Keratinocyte (primary cell): ENCODE measurements at regions not wholly inside any gene's neighbourhood (a gene's known extent, or its start where the extent isn't known, plus 50 kb on each side); places are given as distances from the start of the nearest gene placed in this dataset.

Experiments used
- DNase-seq: peaks from one replicate; pipeline ENCODE4 v3.0.0-alpha.2; 2011; ENCODE audit warnings: low read depth, missing footprints, low spot score
- FAIRE-seq: peaks from 2 replicates; lab custom pipeline; 2011; peaks lifted over from hg19 to GRCh38; lab: Jason Lieb, UNC
- H2AFZ ChIP-seq: 2 replicates; pipeline ENCODE4 v1.6.0; 2012; ENCODE audit warnings: low read length, control low read depth, inconsistent platforms; ENCODE audit not compliant: control insufficient read depth
- H3K27ac ChIP-seq: 2 replicates; pipeline ENCODE4 v1.5.1; 2011; ENCODE audit warnings: low read length; ENCODE audit not compliant: control insufficient read depth, insufficient read depth
- H3K27me3 ChIP-seq: 3 replicates; pipeline ENCODE4 v1.6.0; 2011; ENCODE audit warnings: low read length; ENCODE audit not compliant: control insufficient read depth, insufficient read depth; ENCODE audit errors: extremely low read depth
- H3K36me3 ChIP-seq, 2 experiments: 2 replicates in 1 of 2; 3 replicates in 1 of 2; pipeline ENCODE4 v1.5.1; 2011; ENCODE audit warnings: low read length in 2 of 2, mild to moderate bottlenecking in 1 of 2; ENCODE audit not compliant: control insufficient read depth in 2 of 2, insufficient read depth in 2 of 2; ENCODE audit errors: extremely low read depth in 1 of 2
- H3K4me1 ChIP-seq: 3 replicates; pipeline ENCODE4 v1.5.1; 2011; ENCODE audit warnings: low read length; ENCODE audit not compliant: control insufficient read depth, insufficient read depth; ENCODE audit errors: extremely low read depth
- H3K4me2 ChIP-seq: 3 replicates; pipeline ENCODE4 v1.6.0; 2011; ENCODE audit warnings: low read depth, low read length; ENCODE audit not compliant: control insufficient read depth, insufficient read depth; ENCODE audit errors: extremely low read depth
- H3K4me3 ChIP-seq, 3 experiments: fragments of 200-600 bp in 1 of 3; sonication (generic) in 1 of 3; 2 replicates in 2 of 3; 3 replicates in 1 of 3; pipeline ENCODE4 v1.5.1; 2011 to 2016; ENCODE audit warnings: low read length in 3 of 3, mild to moderate bottlenecking in 3 of 3, control low read depth in 2 of 3, inconsistent platforms in 1 of 3, low read depth in 1 of 3, mixed read lengths in 1 of 3, mixed run types in 1 of 3, moderate library complexity in 1 of 3; ENCODE audit not compliant: control insufficient read depth in 2 of 3, insufficient read depth in 2 of 3; ENCODE audit errors: extremely low read depth in 1 of 3
- H3K79me2 ChIP-seq: 2 replicates; pipeline ENCODE4 v1.6.0; 2012; ENCODE audit warnings: low read length; ENCODE audit not compliant: control insufficient read depth, insufficient read depth
- H3K9ac ChIP-seq: 3 replicates; pipeline ENCODE4 v1.6.0; 2011; ENCODE audit warnings: low read length; ENCODE audit not compliant: control insufficient read depth, insufficient read depth; ENCODE audit errors: extremely low read depth
- H3K9me1 ChIP-seq: 3 replicates; pipeline ENCODE4 v1.6.0; 2011; ENCODE audit warnings: low read length; ENCODE audit not compliant: control insufficient read depth, insufficient read depth; ENCODE audit errors: extremely low read depth
- H3K9me3 ChIP-seq: 2 replicates; pipeline ENCODE4 v1.5.1; 2012; ENCODE audit warnings: low read depth, low read length; ENCODE audit not compliant: control insufficient read depth
- H4K20me1 ChIP-seq: 3 replicates; pipeline ENCODE4 v1.6.0; 2011; ENCODE audit warnings: low read length; ENCODE audit not compliant: control insufficient read depth, insufficient read depth; ENCODE audit errors: extremely low read depth
- EZH2 ChIP-seq: IDR thresholded peaks from one replicate; pipeline ENCODE4 v1.6.1; 2012; ENCODE audit warnings: inconsistent platforms, mild to moderate bottlenecking, low read length, moderate library complexity
- dilution Hi-C: fragments of 300-500 bp; cut with MboI; formaldehyde crosslinking; loops from one replicate; pipeline ENCODE4 v1.7.0; 2020; ENCODE audit warnings: low sequenced_read_pairs; ENCODE audit not compliant: extremely low pct_ligation_motif_present
- TF ChIP-seq, protein P1 (sequence below), 3 experiments: IDR thresholded peaks in 1 of 3; conservative IDR thresholded peaks in 1 of 3; optimal IDR thresholded peaks in 1 of 3; 2 replicates in 2 of 3; 3 replicates in 1 of 3; pipeline versions ENCODE3 to v1.5.1; 2011; ENCODE audit warnings: low read length in 3 of 3, mild to moderate bottlenecking in 3 of 3, moderate library complexity in 2 of 3, control low read depth in 1 of 3, inconsistent platforms in 1 of 3; ENCODE audit not compliant: insufficient read depth in 2 of 3; ENCODE audit errors: extremely low read depth in 1 of 3

DNA sequence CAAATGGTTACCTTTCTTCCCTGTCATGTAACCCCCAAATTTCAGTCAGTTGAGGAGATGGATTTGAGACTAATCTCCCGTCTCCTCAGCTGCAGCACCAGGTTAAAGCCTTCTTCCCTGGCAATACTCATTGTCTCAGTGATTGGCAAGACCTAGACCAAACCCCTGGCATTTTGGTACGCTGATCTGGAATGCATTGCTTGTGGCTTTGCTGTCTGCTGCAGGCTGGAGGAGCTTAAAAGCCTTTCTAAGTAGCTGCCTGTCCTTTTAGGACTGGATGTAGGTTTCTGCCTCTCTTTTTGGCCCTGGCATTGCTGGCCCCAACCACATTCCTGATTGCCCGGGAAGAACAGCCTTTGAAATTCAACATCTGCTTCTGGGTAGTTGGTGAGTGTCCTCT is 729.6 kb upstream of the GJE1 start:
- no peak for TF ChIP-seq EZH2
- TF ChIP-seq, protein P1, sequence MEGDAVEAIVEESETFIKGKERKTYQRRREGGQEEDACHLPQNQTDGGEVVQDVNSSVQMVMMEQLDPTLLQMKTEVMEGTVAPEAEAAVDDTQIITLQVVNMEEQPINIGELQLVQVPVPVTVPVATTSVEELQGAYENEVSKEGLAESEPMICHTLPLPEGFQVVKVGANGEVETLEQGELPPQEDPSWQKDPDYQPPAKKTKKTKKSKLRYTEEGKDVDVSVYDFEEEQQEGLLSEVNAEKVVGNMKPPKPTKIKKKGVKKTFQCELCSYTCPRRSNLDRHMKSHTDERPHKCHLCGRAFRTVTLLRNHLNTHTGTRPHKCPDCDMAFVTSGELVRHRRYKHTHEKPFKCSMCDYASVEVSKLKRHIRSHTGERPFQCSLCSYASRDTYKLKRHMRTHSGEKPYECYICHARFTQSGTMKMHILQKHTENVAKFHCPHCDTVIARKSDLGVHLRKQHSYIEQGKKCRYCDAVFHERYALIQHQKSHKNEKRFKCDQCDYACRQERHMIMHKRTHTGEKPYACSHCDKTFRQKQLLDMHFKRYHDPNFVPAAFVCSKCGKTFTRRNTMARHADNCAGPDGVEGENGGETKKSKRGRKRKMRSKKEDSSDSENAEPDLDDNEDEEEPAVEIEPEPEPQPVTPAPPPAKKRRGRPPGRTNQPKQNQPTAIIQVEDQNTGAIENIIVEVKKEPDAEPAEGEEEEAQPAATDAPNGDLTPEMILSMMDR (optimal IDR thresholded peaks at IDR 0.05 in 1 of 3, IDR thresholded peaks at IDR 0.05 in 1 of 3, conservative IDR thresholded peaks at IDR 0.05 in 1 of 3; ENCODE audit: extremely low read depth in 1 of 3, insufficient read depth in 2 of 3, low read length in 3 of 3), result no peak
- Histone ChIP-seq H3K4me3 (no peak overlapping the region), H3K4me1 (no peaks in the 10 kb centered on the region), H2AFZ (no peak overlapping the region), H3K9ac (no peak overlapping the region), H3K4me2 (no peak overlapping the region), H3K9me3 (no peaks in the 10 kb centered on the region), H3K27me3 (no peaks in the 10 kb centered on the region), H3K79me2 (no peaks in the 10 kb centered on the region), H4K20me1 (no peaks in the 10 kb centered on the region), H3K27ac (no peak overlapping the region), H3K9me1 (no peaks in the 10 kb centered on the region), H3K36me3 (no peaks in the 10 kb centered on the region)
- dilution Hi-C loops, result no loop called here
- FAIRE-seq (no peak), DNase-seq (no peak)

DNA sequence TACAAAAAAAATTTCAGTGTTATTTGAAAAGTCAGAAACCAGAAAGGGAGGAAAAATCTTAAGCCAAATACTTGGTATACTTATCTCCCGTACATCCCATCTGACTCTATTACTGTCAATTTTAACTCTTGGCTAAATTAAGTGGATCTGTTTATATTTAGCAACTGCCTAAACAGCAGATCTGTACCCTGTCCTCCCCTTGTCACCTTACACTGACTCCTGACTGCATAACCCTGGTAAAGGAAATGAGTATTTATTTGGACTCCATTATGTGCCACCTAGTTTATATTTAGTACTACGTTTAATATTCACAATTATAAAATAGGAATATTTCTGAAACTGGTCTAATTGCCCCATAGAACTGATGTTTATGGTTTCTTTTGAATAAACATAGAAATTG is 730.2 kb upstream of the GJE1 start:
- no peak overlapping the region for H3K27ac ChIP-seq
- TF ChIP-seq, protein P1 (optimal IDR thresholded peaks at IDR 0.05 in 1 of 3, IDR thresholded peaks at IDR 0.05 in 1 of 3, conservative IDR thresholded peaks at IDR 0.05 in 1 of 3; ENCODE audit: extremely low read depth in 1 of 3, insufficient read depth in 2 of 3, low read length in 3 of 3), result no peak
- TF ChIP-seq EZH2, result no peak
- no peaks in the 10 kb centered on the region for H3K9me1 ChIP-seq
- H2AFZ ChIP-seq, result no peak overlapping the region
- no peak overlapping the region for H3K4me3 ChIP-seq
- H3K36me3 ChIP-seq, result no peaks in the 10 kb centered on the region
- H3K4me1 ChIP-seq, result no peaks in the 10 kb centered on the region
- H3K27me3 ChIP-seq, result no peaks in the 10 kb centered on the region
- H4K20me1 ChIP-seq, result no peaks in the 10 kb centered on the region
- dilution Hi-C loops, result no loop called here
- no peak overlapping the region for H3K9ac ChIP-seq
- FAIRE-seq (no peak), DNase-seq (no peak)
- no peaks in the 10 kb centered on the region for H3K9me3 ChIP-seq
- H3K79me2 ChIP-seq, result no peaks in the 10 kb centered on the region
- H3K4me2 ChIP-seq, result no peak overlapping the region
